ENCODE measurements at regions not wholly inside any gene's neighbourhood (a gene's known extent, or its start where the extent isn't known, plus 50 kb on each side); places are given as distances from the start of the nearest gene placed in this dataset.

DNA sequence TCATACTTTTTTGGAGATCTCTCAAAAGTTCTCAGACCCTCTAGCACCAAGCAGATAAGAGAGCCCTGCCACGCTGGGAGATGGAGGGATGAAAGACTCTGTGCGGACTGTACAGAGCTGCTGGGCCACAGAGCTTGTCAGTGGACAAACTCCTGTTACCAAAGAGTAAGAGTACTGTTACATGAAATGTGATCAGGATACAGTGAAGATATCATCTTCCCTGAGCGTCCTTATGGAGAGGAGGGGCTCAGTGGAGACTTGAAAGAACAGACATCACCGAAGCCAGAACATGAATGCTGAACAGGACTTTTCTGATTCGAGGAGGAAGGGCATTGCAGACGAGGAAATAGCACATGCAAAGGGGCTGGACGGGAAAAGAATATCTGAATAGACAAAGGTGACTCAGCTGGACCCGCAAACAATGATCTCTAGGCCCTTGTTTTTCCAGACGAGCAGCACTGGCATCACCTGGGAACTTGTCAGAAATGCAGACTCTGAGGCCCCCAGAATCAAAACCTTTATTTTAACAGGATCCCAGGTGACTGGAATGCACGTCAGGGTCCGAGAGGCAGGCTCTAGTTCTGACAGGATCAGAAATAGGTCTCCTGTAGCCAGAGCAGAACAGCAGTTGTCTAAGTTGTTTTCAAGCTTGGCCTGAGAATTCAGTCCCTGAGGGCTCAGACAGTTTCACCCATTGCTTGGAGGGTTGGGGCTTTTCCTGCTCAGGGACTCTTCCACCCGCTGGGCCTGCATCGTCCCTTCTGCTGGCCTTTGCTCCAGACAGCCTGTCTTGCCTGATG lies 277.9 kb downstream of the RPLP1 start:
- DNase-seq (ENCODE audit: extremely low read depth, low read depth, low spot score), result no peak

GRCh38 chr15:69731081-69731330 lies 278.4 kb downstream of the RPLP1 start:
- no peak for DNase-seq (ENCODE audit: extremely low read depth, low read depth, low spot score)

- DNase-seq (ENCODE audit: extremely low read depth, low read depth, low spot score), result no peak
Measured at GRCh38 chr15:69731581-69731980, 279.0 kb downstream of the RPLP1 start.

DNA sequence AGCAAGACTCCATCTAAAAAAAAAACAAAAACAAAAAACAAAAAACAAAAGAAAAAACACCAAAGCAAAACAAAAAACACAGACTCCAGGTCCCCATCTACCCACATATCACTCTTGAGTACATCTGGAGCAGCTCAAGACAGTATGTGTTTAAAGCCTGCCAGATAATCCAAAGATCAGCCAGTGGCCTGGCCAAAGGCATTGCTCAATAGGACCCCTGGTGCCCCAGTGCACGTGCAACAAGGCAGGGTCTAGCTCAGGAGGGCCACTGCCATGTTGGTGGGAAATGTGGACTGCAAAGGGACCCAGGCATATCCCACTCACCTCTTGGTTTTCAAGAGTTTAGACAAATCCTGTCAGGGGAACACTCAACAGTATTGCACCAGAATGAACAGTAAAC lies 279.5 kb downstream of the RPLP1 start:
- no peak for DNase-seq (ENCODE audit: extremely low read depth, low read depth, low spot score)

DNA sequence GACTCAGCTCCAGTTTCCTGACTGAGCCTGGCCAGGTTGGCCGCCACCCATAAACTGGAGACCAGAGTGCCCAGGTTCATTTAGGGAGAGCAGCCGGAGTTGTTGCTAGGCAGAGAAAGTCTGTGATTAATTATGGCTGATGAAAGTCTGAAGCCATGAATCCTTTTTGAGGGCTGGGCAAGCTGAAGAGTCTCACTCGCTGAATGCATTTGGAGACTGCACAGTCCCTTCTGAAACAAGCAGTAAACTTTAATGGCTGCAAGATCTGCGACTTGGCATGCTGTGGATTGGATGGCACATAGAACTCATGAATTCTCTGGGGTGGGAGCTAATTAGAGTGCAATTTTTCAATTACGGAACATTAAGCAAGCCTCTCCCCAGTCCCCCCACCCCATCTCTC lies 282.1 kb downstream of the RPLP1 start:
- no peak for DNase-seq (ENCODE audit: extremely low read depth, low read depth, low spot score)

DNA sequence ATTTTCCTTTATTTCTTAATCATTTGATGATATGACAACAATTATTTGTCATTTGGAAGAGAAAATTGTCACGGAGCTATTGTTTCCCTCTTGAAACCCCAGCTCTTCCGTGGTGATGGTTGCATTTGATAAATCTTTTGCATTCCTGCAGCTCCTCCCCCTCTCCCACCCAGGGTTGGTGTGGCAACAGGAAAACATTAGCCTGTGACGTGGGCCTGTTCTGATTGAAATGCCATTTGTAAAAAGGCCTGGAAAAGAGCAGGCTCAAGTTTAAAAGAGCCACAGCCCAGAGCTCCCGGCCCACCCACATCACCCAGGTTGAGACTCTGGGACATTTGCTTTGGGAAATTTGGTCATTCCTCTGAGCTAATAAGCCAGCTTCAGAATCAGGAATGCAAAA lies 282.5 kb downstream of the RPLP1 start:
- no peak for DNase-seq (ENCODE audit: extremely low read depth, low read depth, low spot score)

DNA sequence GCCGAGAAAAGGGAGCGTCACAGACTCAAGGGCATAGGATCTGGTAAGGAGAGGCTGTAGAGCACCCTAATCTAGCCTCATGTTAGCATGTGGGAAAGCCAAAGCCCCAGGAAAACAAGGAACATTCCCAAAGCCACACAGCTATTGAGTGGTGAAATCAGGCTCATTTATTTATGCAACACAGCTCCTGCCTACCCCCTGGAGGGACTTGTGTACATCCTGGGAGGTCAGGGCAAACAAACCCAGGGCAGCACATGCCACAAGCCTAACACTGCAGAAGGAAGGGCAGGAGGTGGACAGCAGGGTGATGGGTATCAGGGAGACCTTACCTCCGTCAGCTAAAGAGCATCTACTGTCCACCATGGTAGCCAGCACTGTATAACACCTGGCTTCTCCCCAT lies 283.5 kb downstream of the RPLP1 start:
- DNase-seq (ENCODE audit: extremely low read depth, low read depth, low spot score), result no peak

- no peak for DNase-seq (ENCODE audit: extremely low read depth, low read depth, low spot score)
Measured at GRCh38 chr15:69737916-69738315, 285.3 kb downstream of the RPLP1 start.

- no peak for DNase-seq (ENCODE audit: extremely low read depth, low read depth, low spot score)
Measured at GRCh38 chr15:69740684-69741083, 288.1 kb downstream of the RPLP1 start.

DNA sequence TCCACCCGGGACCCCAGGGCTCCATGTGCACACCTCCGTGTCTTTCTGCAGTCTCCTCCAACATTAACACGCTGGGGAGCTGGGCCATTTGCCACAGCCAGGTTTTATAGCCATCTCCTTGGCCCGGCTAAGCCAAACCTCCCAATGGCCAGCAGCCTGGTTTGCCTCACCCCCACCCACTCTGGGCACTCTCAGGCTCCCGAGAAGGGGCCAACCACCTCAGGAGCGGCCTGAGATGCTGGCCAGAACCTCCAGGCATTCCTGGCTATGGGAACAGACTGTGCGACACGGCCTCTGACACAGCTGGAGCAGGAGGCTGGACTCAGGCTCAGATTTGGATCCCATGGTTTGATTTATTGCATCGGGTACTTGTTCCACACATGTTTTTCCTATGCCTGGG lies 289.7 kb downstream of the RPLP1 start:
- no peak for DNase-seq (ENCODE audit: extremely low read depth, low read depth, low spot score)

DNA sequence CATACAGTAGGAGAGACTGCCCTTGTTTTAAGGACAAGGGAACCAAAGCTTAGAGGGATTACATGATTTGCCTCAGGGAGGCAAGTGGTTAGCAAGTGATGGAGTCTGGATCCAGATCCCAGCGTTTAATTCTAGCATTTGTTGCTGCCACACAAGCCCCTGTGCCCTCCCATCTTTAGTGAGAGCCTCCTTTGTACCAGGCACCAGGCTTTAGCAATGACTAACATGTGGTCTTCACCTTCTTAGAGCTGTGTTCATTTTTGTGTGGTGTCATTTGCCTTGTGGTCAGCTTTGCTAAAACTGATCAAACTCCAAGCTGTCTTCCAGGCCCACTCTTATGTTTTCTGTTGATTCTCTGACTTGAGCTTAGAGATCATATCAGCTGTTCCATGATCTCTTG lies 290.5 kb downstream of the RPLP1 start:
- DNase-seq (ENCODE audit: extremely low read depth, low read depth, low spot score), result no peak

- DNase-seq (ENCODE audit: extremely low read depth, low read depth, low spot score), result no peak
Measured at GRCh38 chr15:69744391-69745162, 292.0 kb downstream of the RPLP1 start.

DNA sequence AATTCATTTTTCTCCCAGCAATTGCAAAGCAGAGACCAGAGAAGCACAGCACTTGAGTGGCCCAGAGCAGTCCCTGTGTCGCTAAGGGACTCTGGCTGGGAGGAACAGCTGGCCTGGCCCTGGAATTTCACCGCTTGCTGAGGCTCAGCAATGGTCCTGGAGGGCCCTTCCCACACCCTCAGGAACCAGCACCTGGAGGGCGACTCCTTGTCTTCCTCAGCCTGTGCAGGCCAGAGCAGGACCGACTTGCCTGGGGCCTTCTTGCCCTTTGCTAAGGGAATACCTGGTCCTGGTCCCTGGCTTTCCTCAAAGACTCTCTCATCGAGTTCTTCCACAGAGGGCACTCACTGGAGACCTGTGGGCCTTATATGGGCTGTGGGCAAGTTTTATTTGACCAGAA lies 294.6 kb downstream of the RPLP1 start:
- no peak for DNase-seq (ENCODE audit: extremely low read depth, low read depth, low spot score)

DNA sequence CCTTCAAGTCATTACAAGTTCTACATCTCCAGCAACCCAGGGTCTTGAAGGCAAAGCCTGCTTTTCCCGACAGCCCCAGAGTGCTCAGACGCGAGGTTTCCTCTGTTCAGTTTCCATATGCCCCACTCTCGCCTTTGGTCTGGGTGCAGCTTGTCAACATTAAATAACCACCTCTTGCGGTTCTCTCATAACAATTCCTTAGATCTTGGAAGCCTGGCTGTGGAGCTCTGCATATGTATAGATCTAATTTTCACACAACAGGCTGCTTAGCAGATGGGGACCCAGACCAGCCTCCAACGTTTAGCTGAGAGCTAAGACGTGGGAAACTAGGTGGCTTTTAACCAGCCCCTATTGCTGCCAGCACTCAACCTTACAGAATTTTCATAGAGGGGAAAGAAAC lies 295.5 kb downstream of the RPLP1 start:
- DNase-seq (ENCODE audit: extremely low read depth, low read depth, low spot score), result no peak

GRCh38 chr15:69748576-69749185 lies 296.1 kb downstream of the RPLP1 start:
- no peak for DNase-seq (ENCODE audit: extremely low read depth, low read depth, low spot score)

DNA sequence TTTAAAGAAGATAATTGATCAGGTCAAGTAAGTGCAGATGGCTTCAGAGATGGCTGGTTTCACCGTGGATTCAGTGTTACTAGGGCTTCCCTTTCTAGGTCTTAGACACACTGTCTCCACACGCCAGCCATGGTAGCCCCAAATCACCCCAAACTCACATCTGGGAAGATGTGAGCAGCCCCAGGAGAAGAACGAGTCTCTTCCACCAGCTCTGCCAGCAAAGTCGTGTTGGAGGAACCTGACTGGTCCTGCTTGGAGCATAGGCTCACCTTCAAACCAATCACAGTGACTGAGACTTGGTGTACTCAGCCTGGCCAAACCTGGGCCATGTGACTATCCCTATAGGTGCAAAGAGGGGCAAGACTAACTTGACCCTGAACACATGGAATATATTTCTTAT lies 296.7 kb downstream of the RPLP1 start:
- no peak for DNase-seq (ENCODE audit: extremely low read depth, low read depth, low spot score)

DNA sequence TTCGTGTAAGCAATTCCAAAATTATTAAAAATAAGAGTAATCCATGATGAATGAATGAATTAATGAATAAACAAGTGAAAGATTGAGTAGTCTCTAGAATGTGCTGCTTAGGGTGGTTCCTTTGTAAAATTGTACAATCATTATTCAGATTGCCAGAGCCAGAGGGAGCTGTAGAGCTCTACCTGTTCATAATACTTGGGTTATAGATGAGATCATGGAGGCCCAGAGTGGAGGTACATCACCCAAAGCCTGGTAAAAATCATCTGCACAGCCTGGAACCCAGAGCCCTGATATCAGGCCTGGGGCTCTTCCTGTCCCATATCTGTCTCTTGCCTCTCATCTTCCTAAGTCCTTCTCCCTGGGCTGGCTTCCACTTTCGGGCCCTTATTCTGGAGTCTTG lies 297.2 kb downstream of the RPLP1 start:
- DNase-seq (ENCODE audit: extremely low read depth, low read depth, low spot score), result no peak

DNA sequence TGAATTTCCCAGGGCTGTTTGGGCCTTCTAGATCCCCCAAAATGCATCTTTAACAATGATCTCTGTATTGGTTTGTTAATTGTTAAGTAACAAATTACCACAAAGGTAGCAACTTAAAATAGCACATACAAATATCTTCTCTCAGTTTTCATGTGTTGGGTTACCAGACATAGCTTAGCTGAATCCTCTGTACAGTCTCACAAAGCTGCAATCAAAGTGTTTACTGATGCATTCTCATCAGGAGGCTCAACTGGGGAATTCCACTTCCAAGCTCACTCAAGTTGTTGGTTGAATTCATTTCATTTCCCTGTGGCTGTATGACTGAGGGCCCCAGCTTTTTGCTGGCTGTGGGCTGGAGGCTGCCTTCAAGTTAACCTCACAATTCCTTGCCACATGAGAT lies 297.6 kb downstream of the RPLP1 start:
- no peak for DNase-seq (ENCODE audit: extremely low read depth, low read depth, low spot score)

DNA sequence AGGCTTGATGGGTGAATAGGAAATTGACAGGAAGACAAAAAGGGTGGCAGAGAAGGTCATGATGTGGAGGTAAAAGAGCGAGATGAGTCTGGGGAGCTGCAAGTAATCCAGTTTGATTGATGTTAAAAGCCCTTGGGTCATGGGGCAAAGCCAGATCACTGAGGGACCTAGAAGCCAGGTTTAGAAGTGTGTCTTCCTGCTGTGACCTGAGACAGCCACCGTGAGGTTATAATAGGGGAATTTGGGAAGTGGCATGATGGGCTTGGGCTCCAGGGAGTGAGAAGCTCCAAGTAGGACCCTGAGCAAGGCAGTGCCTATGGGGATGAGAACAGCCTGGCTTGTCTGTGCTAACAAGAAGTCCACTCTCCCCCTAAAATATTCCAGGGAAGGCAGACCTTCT lies 298.5 kb downstream of the RPLP1 start:
- DNase-seq (ENCODE audit: extremely low read depth, low read depth, low spot score), result no peak

GRCh38 chr15:69751566-69751965 lies 298.9 kb downstream of the RPLP1 start:
- no peak for DNase-seq (ENCODE audit: extremely low read depth, low read depth, low spot score)

GRCh38 chr15:69753867-69754266 lies 301.2 kb downstream of the RPLP1 start:
- DNase-seq (ENCODE audit: extremely low read depth, low read depth, low spot score), result no peak

- DNase-seq (ENCODE audit: extremely low read depth, low read depth, low spot score), result no peak
Measured at GRCh38 chr15:69754313-69754712, 301.7 kb downstream of the RPLP1 start.
